H9 (cell line): ENCODE measurements at regions not wholly inside any gene's neighbourhood (a gene's known extent, or its start where the extent isn't known, plus 50 kb on each side); places are given as distances from the start of the nearest gene placed in this dataset.

Experiments used
- DNase-seq: peaks from one replicate; pipeline ENCODE4 v3.0.0-alpha.2; 2017
- H2AFZ ChIP-seq: one replicate; pipeline ENCODE4 v1.6.1; 2013; ENCODE audit warnings: mild to moderate bottlenecking, low read length, control low read depth, moderate library complexity
- H2AK5ac ChIP-seq: 2 replicates; pipeline ENCODE4 v1.6.1; 2013; ENCODE audit warnings: low read length, control low read depth, mixed read lengths; ENCODE audit not compliant: insufficient read length
- H2BK120ac ChIP-seq: one replicate; pipeline ENCODE4 v1.6.1; 2013; ENCODE audit warnings: low read depth, mild to moderate bottlenecking, low read length, control low read depth, inconsistent platforms; ENCODE audit not compliant: poor library complexity, severe bottlenecking
- H2BK12ac ChIP-seq: 2 replicates; pipeline ENCODE4 v1.6.1; 2013; ENCODE audit warnings: low read length, control low read depth, mixed read lengths, low read depth; ENCODE audit not compliant: insufficient read length
- H2BK15ac ChIP-seq: 2 replicates; pipeline ENCODE4 v1.6.1; 2013; ENCODE audit warnings: low read depth, low read length, control low read depth
- H2BK20ac ChIP-seq: one replicate; pipeline ENCODE4 v1.6.1; 2013; ENCODE audit warnings: low read depth, mild to moderate bottlenecking, low read length, control low read depth, inconsistent platforms; ENCODE audit not compliant: poor library complexity, severe bottlenecking
- H2BK5ac ChIP-seq: 2 replicates; pipeline ENCODE4 v1.6.1; 2013; ENCODE audit warnings: low read length, control low read depth, mixed read lengths; ENCODE audit not compliant: insufficient read length
- H3K14ac ChIP-seq: 2 replicates; pipeline ENCODE4 v1.6.1; 2013; ENCODE audit warnings: low read length, control low read depth; ENCODE audit not compliant: insufficient read depth
- H3K18ac ChIP-seq: 2 replicates; pipeline ENCODE4 v1.6.1; 2013; ENCODE audit warnings: low read depth, mild to moderate bottlenecking, mixed read lengths, low read length, control low read depth; ENCODE audit not compliant: insufficient read length
- H3K23ac ChIP-seq: 2 replicates; pipeline ENCODE4 v1.6.1; 2013; ENCODE audit warnings: low read length, control low read depth, mixed read lengths, low read depth; ENCODE audit not compliant: insufficient read length
- H3K23me2 ChIP-seq: 2 replicates; pipeline ENCODE4 v1.6.1; 2013; ENCODE audit warnings: low read depth, mild to moderate bottlenecking, mixed read lengths, low read length, control low read depth; ENCODE audit not compliant: insufficient read length, poor library complexity, severe bottlenecking
- H3K27ac ChIP-seq: 2 replicates; pipeline ENCODE4 v1.5.1; 2013; ENCODE audit warnings: low read length, control low read depth, mixed read lengths, low read depth; ENCODE audit not compliant: insufficient read length
- H3K27me3 ChIP-seq: 2 replicates; pipeline ENCODE4 v1.6.1; 2013; ENCODE audit warnings: low read length, control low read depth, inconsistent platforms; ENCODE audit not compliant: insufficient read depth
- H3K4ac ChIP-seq: 2 replicates; pipeline ENCODE4 v1.6.1; 2013; ENCODE audit warnings: low read depth, mild to moderate bottlenecking, control low read depth, inconsistent platforms, low read length, moderate library complexity
- H3K4me1 ChIP-seq: 2 replicates; pipeline ENCODE4 v1.6.1; 2013; ENCODE audit warnings: low read length, control low read depth, inconsistent platforms; ENCODE audit not compliant: insufficient read depth
- H3K4me2 ChIP-seq: 2 replicates; pipeline ENCODE4 v1.6.1; 2013; ENCODE audit warnings: low read length, control low read depth, mixed read lengths; ENCODE audit not compliant: insufficient read length, insufficient read depth
- H3K56ac ChIP-seq: 2 replicates; pipeline ENCODE4 v1.6.1; 2013; ENCODE audit warnings: low read depth, mild to moderate bottlenecking, mixed read lengths, low read length, control low read depth; ENCODE audit not compliant: insufficient read length
- H3K79me1 ChIP-seq: 2 replicates; pipeline ENCODE4 v1.6.1; 2013; ENCODE audit warnings: low read depth, mild to moderate bottlenecking, moderate library complexity, low read length, control low read depth, inconsistent platforms; ENCODE audit not compliant: insufficient read depth, poor library complexity, severe bottlenecking
- H3K79me2 ChIP-seq: 2 replicates; pipeline ENCODE4 v1.6.1; 2013; ENCODE audit warnings: low read length, control low read depth, inconsistent platforms; ENCODE audit not compliant: insufficient read depth
- H3K9ac ChIP-seq: 2 replicates; pipeline ENCODE4 v1.6.1; 2013; ENCODE audit warnings: low read length, control low read depth, mixed read lengths; ENCODE audit not compliant: insufficient read length; ENCODE audit errors: extremely low read depth
- H3K9me3 ChIP-seq: one replicate; pipeline ENCODE4 v1.6.1; 2013; ENCODE audit warnings: low read depth, low read length, inconsistent platforms; ENCODE audit not compliant: control insufficient read depth
- H3T11ph ChIP-seq: one replicate; pipeline ENCODE4 v1.6.1; 2013; ENCODE audit warnings: mild to moderate bottlenecking, low read length, control low read depth, inconsistent platforms
- H4K20me1 ChIP-seq: one replicate; pipeline ENCODE4 v1.6.1; 2013; ENCODE audit not compliant: control insufficient read depth, insufficient read length, insufficient read depth
- H4K5ac ChIP-seq: 2 replicates; pipeline ENCODE4 v1.6.1; 2013; ENCODE audit warnings: low read depth, mild to moderate bottlenecking, mixed read lengths, low read length, control low read depth; ENCODE audit not compliant: insufficient read length
- H4K8ac ChIP-seq: replicated peaks from 2 replicates; pipeline ENCODE4 v1.6.1; 2013; ENCODE audit warnings: low read length, control low read depth, mixed read lengths, low read depth; ENCODE audit not compliant: insufficient read length
- H4K91ac ChIP-seq: 2 replicates; pipeline ENCODE4 v1.6.1; 2013; ENCODE audit warnings: low read depth, mild to moderate bottlenecking, moderate library complexity, mixed read lengths, low read length, control low read depth; ENCODE audit not compliant: insufficient read length
- H3K27ac Mint-ChIP-seq, 3 experiments: 2 replicates in 2 of 3; 3 replicates in 1 of 3; pipeline ENCODE4 v1.8.0; 2020 to 2021; ENCODE audit warnings: mixed read lengths in 3 of 3, mild to moderate bottlenecking in 1 of 3, moderate library complexity in 1 of 3
- H3K27me3 Mint-ChIP-seq: 2 replicates; pipeline ENCODE4 v1.8.0; 2021; ENCODE audit warnings: low read depth, mild to moderate bottlenecking, moderate library complexity, mixed read lengths
- H3K36me3 Mint-ChIP-seq, 3 experiments: 2 replicates in 2 of 3; 3 replicates in 1 of 3; pipeline ENCODE4 v1.8.0; 2020 to 2021; ENCODE audit warnings: low read depth in 3 of 3, mixed read lengths in 3 of 3; ENCODE audit not compliant: insufficient read depth in 1 of 3
- H3K4me1 Mint-ChIP-seq, 2 experiments: 2 replicates each; pipeline ENCODE4 v1.8.0; 2020; ENCODE audit warnings: mixed read lengths in 2 of 2
- H3K4me3 Mint-ChIP-seq, 2 experiments: 2 replicates in 1 of 2; 3 replicates in 1 of 2; pipeline ENCODE4 v1.8.0; 2020 to 2021; ENCODE audit warnings: mild to moderate bottlenecking in 2 of 2, mixed read lengths in 2 of 2, moderate library complexity in 1 of 2
- H3K9me3 Mint-ChIP-seq, 2 experiments: 2 replicates in 1 of 2; 3 replicates in 1 of 2; pipeline ENCODE4 v1.8.0; 2020; ENCODE audit warnings: mild to moderate bottlenecking in 2 of 2, mixed read lengths in 2 of 2, moderate library complexity in 1 of 2
- WGBS: extraction: QIAGEN DNeasy Blood & Tissue Kit; methylation state at CpG from one replicate; pipeline ENCODE4 v1.1.7; 2013; ENCODE audit warnings: missing lambda C conversion rate, low lambda C conversion rate, mixed read lengths; ENCODE audit not compliant: insufficient read length; ENCODE audit errors: extremely low coverage; 5-methylcytosine and 5-hydroxymethylcytosine counted together
- TF ChIP-seq, protein P1 (sequence below): fragments of 200-600 bp; sonication (generic); conservative IDR thresholded peaks from 3 replicates; pipeline ENCODE4 v1.8.0; 2021; ENCODE audit warnings: antibody characterized with exemption, mild to moderate bottlenecking

- no peaks in the 10 kb centered on the region for H3K27me3 Mint-ChIP-seq
- no peaks in the 10 kb centered on the region for H3K9me3 ChIP-seq
- no peaks in the 10 kb centered on the region for H3K79me2 ChIP-seq
- H4K8ac ChIP-seq, result no peak overlapping the region
- no peak overlapping the region for H3K23ac ChIP-seq
- H3K27me3 ChIP-seq, result no peaks in the 10 kb centered on the region
- H3K27ac ChIP-seq, result no peak overlapping the region
- H3K23me2 ChIP-seq, result no peaks in the 10 kb centered on the region
- H3K36me3 Mint-ChIP-seq, result no peaks in the 10 kb centered on the region
- H3K79me1 ChIP-seq, result no peaks in the 10 kb centered on the region
- no peak overlapping the region for H3K14ac ChIP-seq
- H3K4me2 ChIP-seq, result no peak overlapping the region
- no CpG with 5 or more reads among the region's 2 CpGs for WGBS
- no peak overlapping the region for H2BK12ac ChIP-seq
- no peaks in the 10 kb centered on the region for H4K20me1 ChIP-seq
- no peak overlapping the region for H2BK5ac ChIP-seq
- H3K9ac ChIP-seq, result no peak overlapping the region
- H3K27ac Mint-ChIP-seq, result no peak overlapping the region
- no peak overlapping the region for H4K5ac ChIP-seq
- H2AK5ac ChIP-seq, result no peak overlapping the region
- H3K4ac ChIP-seq, result no peak overlapping the region
- no peak overlapping the region for H3T11ph ChIP-seq
- no peak overlapping the region for H3K56ac ChIP-seq
- H2BK20ac ChIP-seq, result no peak overlapping the region
- H4K91ac ChIP-seq, result no peak overlapping the region
- H3K4me1 Mint-ChIP-seq, result no peaks in the 10 kb centered on the region
- peaks cover 2 to 4% of the 10 kb centered on the region in 2 experiments; a peak in 2 of 5 replicates for H3K9me3 Mint-ChIP-seq
- no peak overlapping the region for H2AFZ ChIP-seq
- no peak for DNase-seq
- H2BK120ac ChIP-seq, result no peak overlapping the region
- TF ChIP-seq, protein P1, sequence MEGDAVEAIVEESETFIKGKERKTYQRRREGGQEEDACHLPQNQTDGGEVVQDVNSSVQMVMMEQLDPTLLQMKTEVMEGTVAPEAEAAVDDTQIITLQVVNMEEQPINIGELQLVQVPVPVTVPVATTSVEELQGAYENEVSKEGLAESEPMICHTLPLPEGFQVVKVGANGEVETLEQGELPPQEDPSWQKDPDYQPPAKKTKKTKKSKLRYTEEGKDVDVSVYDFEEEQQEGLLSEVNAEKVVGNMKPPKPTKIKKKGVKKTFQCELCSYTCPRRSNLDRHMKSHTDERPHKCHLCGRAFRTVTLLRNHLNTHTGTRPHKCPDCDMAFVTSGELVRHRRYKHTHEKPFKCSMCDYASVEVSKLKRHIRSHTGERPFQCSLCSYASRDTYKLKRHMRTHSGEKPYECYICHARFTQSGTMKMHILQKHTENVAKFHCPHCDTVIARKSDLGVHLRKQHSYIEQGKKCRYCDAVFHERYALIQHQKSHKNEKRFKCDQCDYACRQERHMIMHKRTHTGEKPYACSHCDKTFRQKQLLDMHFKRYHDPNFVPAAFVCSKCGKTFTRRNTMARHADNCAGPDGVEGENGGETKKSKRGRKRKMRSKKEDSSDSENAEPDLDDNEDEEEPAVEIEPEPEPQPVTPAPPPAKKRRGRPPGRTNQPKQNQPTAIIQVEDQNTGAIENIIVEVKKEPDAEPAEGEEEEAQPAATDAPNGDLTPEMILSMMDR, result no peak
- H3K4me3 Mint-ChIP-seq, result no peak overlapping the region
- H3K18ac ChIP-seq, result no peak overlapping the region
- no peak overlapping the region for H2BK15ac ChIP-seq
- H3K4me1 ChIP-seq, result no peaks in the 10 kb centered on the region
These were observed 393.8 kb upstream of the SLC30A5 start for GRCh38 chr5:68699966-68700365.
